ENCODE measurements at regions not wholly inside any gene's neighbourhood (a gene's known extent, or its start where the extent isn't known, plus 50 kb on each side); places are given as distances from the start of the nearest gene placed in this dataset.

- Histone ChIP-seq H3K4me1 (ENCODE audit: control insufficient read depth, insufficient read depth, low read length) (no peaks in the 10 kb centered on the region; the same call in 1 of the 2 replicates), H2AFZ (ENCODE audit: control insufficient read depth, low read depth, low read length) (no peak overlapping the region), H3K36me3 (ENCODE audit: control insufficient read depth in 2 of 2, insufficient read depth in 2 of 2, low read length in 1 of 2) (no peaks in the 10 kb centered on the region), H3K4me3 (no peak overlapping the region), H4K20me1 (ENCODE audit: control insufficient read depth, insufficient read depth) (no peaks in the 10 kb centered on the region), H3K79me2 (ENCODE audit: control insufficient read depth, insufficient read depth, low read length) (no peaks in the 10 kb centered on the region), H3K9me3 (replicated peaks; ENCODE audit: control insufficient read depth, insufficient read depth, low read length) (no peaks in the 10 kb centered on the region), H3K4me2 (ENCODE audit: control insufficient read depth, insufficient read depth) (no peak overlapping the region), H3K27ac (ENCODE audit: control insufficient read depth, insufficient read depth) (no peak overlapping the region), H3K27me3 (replicated peaks in 1 of 2; ENCODE audit: control insufficient read depth in 2 of 2, insufficient read depth in 2 of 2, low read length in 1 of 2) (no peaks in the 10 kb centered on the region; a peak in 1 of 4 replicates), H3K9ac (ENCODE audit: control insufficient read depth, insufficient read depth, low read length) (no peak overlapping the region)
- ChIA-PET POLR2A (no interaction called here), CTCF (interaction anchor here (0.6 kb wide), 1 partner anchor 1293 kb away, joined by 3 read pairs; no protein-coding TSS in a partner anchor), RAD21 (ENCODE audit: unreplicated experiment) (no interaction called here), SMC1A (ENCODE audit: uncharacterized antibody, unreplicated experiment) (interaction anchor here (1.6 kb wide), 1 partner anchor 13 kb away, joined by 5 read pairs; no protein-coding TSS in a partner anchor)
- DNase-seq (ENCODE audit: low read depth, low spot score) (no peak), FAIRE-seq (no peak), ATAC-seq (no peak)
- in situ Hi-C loops (cut with MboI): no loop called here
- TF ChIP-seq MEF2A (IDR thresholded peaks at IDR 0.05; ENCODE audit: insufficient read depth, low read depth, low read length): 0 out of 2 replicates have a peak, but pooled peaks have one; percentile 56
- no peak for TF ChIP-seq E2F8 (IDR thresholded peaks at IDR 0.05; ENCODE audit: low read depth, partially characterized antibody)
- no peak for TF ChIP-seq ZBTB40 (IDR thresholded peaks at IDR 0.05; ENCODE audit: borderline replicate concordance)
- TF ChIP-seq PKNOX1 (IDR thresholded peaks at IDR 0.05): no peak
- peak; percentile 19 for TF ChIP-seq MEF2B (IDR thresholded peaks at IDR 0.05; ENCODE audit: partially characterized antibody, poor library complexity, severe bottlenecking)
- TF ChIP-seq CBX5 (IDR thresholded peaks at IDR 0.05; ENCODE audit: low read depth): no peak
- no peak for TF ChIP-seq ATF3 (IDR thresholded peaks at IDR 0.05; ENCODE audit: borderline replicate concordance, extremely low read depth, low read depth, low read length)
- no peak for TF ChIP-seq GATAD2B (conservative IDR thresholded peaks at IDR 0.05; ENCODE audit: low read depth)
- no peak for TF ChIP-seq ZNF24 (IDR thresholded peaks at IDR 0.05)
- TF ChIP-seq IRF4 (IDR thresholded peaks at IDR 0.05; ENCODE audit: low read depth, low read length): no peak
- TF ChIP-seq BHLHE40 (IDR thresholded peaks at IDR 0.05; ENCODE audit: borderline replicate concordance in 1 of 2, low read depth in 2 of 2, low read length in 1 of 2): no peak
- TF ChIP-seq NR2C2 (IDR thresholded peaks at IDR 0.05; ENCODE audit: borderline replicate concordance, control insufficient read depth, insufficient read length, low read depth): no peak
- WGBS (ENCODE audit: insufficient coverage, insufficient replicate concordance, low lambda C conversion rate, missing lambda C conversion rate): 81% methylated on average over 3 of the region's 3 CpGs
- no TSS peak for BruUV-seq (replicated peaks)
- intact Hi-C loops (cut with micrococcal nuclease; ENCODE audit: unreplicated experiment): no loop called here
These were observed 119.5 kb upstream of the TRPC7 start for GRCh38 chr5:136484808-136485325.

Data from GM12878 (cell line).